Transverse colon (tissue), 4 donors: ENCODE measurements at regions not wholly inside any gene's neighbourhood (a gene's known extent, or its start where the extent isn't known, plus 50 kb on each side); places are given as distances from the start of the nearest gene placed in this dataset.

Source experiments
- DNase-seq: peaks from one replicate; pipeline ENCODE4 v3.0.0-alpha.2; 2019
- H3K27ac ChIP-seq, 4 donors: fragments of 200-600 bp; sonication (generic); 2 replicates each; pipeline ENCODE4 v1.5.1; 2016 to 2018; ENCODE audit warnings: inconsistent platforms in 4 of 4
- H3K27me3 ChIP-seq: fragments of 200-600 bp; sonication (generic); 2 replicates; pipeline ENCODE4 v1.5.1; 2017; ENCODE audit warnings: inconsistent platforms
- H3K36me3 ChIP-seq, 4 donors: fragments of 200-600 bp; sonication (generic); 2 replicates each; pipeline ENCODE4 v1.5.1; 2017 to 2019; ENCODE audit warnings: inconsistent platforms in 4 of 4
- H3K4me1 ChIP-seq, 4 donors: fragments of 200-600 bp; sonication (generic); 2 replicates each; pipeline ENCODE4 v1.5.1; 2017 to 2020; ENCODE audit warnings: inconsistent platforms in 4 of 4
- H3K4me3 ChIP-seq, 4 donors: fragments of 200-600 bp; sonication (generic); 1 replicate in 1 of 4; 2 replicates in 3 of 4; pipeline versions ENCODE4 v1.5.1 to v1.6.1; 2017 to 2019; ENCODE audit warnings: inconsistent platforms in 4 of 4
- H3K9me3 ChIP-seq, 2 donors: fragments of 200-600 bp; sonication (generic); 2 replicates each; pipeline ENCODE4 v1.5.1; 2017 to 2019; ENCODE audit warnings: inconsistent platforms in 2 of 2
- CTCF ChIP-seq, 5 experiments: fragments of 200-600 bp in 3 of 5; fragments of 450-650 bp in 2 of 5; sonication (generic) in 3 of 5; IDR thresholded peaks; 1 replicate in 2 of 5; 2 replicates in 3 of 5; pipeline ENCODE4 v1.5.1; 2016 to 2017; ENCODE audit warnings: antibody characterized with exemption in 5 of 5, inconsistent platforms in 3 of 5, mild to moderate bottlenecking in 2 of 5, moderate library complexity in 1 of 5
- EP300 ChIP-seq: sonication (generic); formaldehyde crosslinking; IDR thresholded peaks from one replicate; pipeline ENCODE4 v1.6.1; 2017; ENCODE audit warnings: antibody characterized with exemption, low read depth
- POLR2A ChIP-seq: fragments of 450-650 bp; IDR thresholded peaks from one replicate; pipeline ENCODE4 v1.6.1; 2016; ENCODE audit warnings: antibody characterized with exemption, mild to moderate bottlenecking, moderate library complexity
- POLR2AphosphoS5 ChIP-seq, 3 donors: sonication (generic); formaldehyde crosslinking; IDR thresholded peaks; one replicate each; pipeline ENCODE4 v1.6.1; 2016; ENCODE audit warnings: antibody characterized with exemption in 3 of 3
- WGBS, 2 donors: methylation state at CpG; one replicate each; pipeline ENCODE4 v1.1.5; 2018; ENCODE audit warnings: low coverage in 1 of 2; 5-methylcytosine and 5-hydroxymethylcytosine counted together
- in situ Hi-C, 4 donors: fragments of 200-750 bp; cut with MboI; loops; one replicate each; pipeline versions ENCODE4 v1.15.0 to v1.15.1; 2017; ENCODE audit warnings: low sequenced_read_pairs in 3 of 4, low pct_ligation_motif_present in 1 of 4, low pct_unique_long_range_greater_than_20kb in 1 of 4
- intact Hi-C: fragments of 100-400 bp; cut with DNase I; formaldehyde crosslinking; loops from one replicate; pipeline ENCODE4 v1.15.1; 2023; ENCODE audit warnings: low total_unique reads

DNA sequence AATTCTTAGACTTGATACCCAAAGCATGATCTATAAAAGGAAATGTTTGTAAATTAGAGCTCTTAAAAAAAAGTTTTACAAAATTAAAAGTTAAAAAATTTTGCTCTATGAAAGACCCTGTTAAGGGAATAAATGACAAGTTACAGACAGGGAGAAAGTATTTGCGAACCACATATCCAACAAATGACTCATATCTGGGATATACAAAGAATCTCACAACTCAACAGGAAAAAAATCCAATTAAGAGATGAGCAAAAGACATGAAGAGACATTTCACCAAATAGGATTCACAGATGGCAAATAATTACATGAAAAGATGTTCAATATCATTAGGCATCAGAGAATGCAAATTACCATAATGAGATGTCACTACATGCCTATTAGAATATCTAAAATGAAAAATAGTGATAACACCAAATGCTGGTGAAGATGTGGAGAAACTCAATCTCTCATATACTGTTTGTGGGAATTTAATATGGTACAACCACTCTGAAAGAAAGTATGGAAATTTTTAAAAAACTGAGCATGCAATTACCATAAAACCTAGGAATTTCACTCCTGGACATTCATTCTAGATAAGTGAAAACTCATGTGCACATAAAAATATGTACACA is 100.8 kb upstream of the EOLA2 start:
- Histone ChIP-seq H3K36me3 (no peaks in the 10 kb centered on the region), H3K27me3 (no peaks in the 10 kb centered on the region), H3K27ac (no peak overlapping the region), H3K9me3 (no peaks in the 10 kb centered on the region), H3K4me3 (no peak overlapping the region), H3K4me1 (no peaks in the 10 kb centered on the region)
- WGBS, 2 donors = 74 to 100% methylated on average over 1 of the region's 1 CpG
- TF ChIP-seq CTCF (IDR thresholded peaks at IDR 0.05) = no peak
- TF ChIP-seq POLR2A = no peak
- TF ChIP-seq EP300 = no peak
- TF ChIP-seq POLR2AphosphoS5 (IDR thresholded peaks at IDR 0.05) = no peak
- intact Hi-C loops = no loop called here
- in situ Hi-C loops = no loop called here
- DNase-seq = no peak

DNA sequence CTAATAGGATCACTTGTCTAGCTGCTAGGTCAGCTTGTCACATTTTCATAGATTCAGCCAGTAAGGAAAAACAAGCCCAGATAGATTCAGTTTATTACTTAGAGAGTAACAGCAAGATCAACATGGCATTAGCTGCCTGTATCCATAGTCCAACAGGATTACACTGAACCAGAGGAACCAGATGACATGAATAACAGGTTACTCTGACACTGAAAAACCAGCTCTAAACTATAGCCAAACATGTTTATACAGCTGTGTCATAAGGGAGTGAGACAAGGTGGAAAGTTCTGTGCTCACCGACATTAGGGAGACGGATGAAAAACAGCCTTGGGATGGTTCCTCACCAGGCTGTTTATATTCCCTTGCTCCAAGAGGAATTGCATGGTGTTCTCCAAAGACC is 102.9 kb upstream of the EOLA2 start:
- in situ Hi-C loops = no loop called here
- Histone ChIP-seq H3K27ac (no peak overlapping the region), H3K4me3 (no peak overlapping the region), H3K27me3 (no peaks in the 10 kb centered on the region), H3K4me1 (no peaks in the 10 kb centered on the region), H3K9me3 (no peaks in the 10 kb centered on the region), H3K36me3 (no peaks in the 10 kb centered on the region)
- intact Hi-C loops = no loop called here
- TF ChIP-seq POLR2A (no peak), EP300 (no peak), CTCF (IDR thresholded peaks at IDR 0.05) (no peak), POLR2AphosphoS5 (IDR thresholded peaks at IDR 0.05) (no peak)
- 60 to 85% methylated on average over 1 to 2 of the region's 2 CpGs for WGBS, 2 donors
- no peak for DNase-seq

- WGBS, 2 donors = 71% methylated on average over 1 of the region's 2 CpGs; no CpG with 5 or more reads in 1 of the 2 donors
- no peaks in the 10 kb centered on the region for H3K9me3 ChIP-seq
- intact Hi-C loops (no loop called here), in situ Hi-C loops (no loop called here)
- no peak for DNase-seq
- TF ChIP-seq POLR2A (no peak), EP300 (no peak), CTCF (IDR thresholded peaks at IDR 0.05) (no peak)
- H3K27ac ChIP-seq = no peak overlapping the region
- H3K36me3 ChIP-seq = no peaks in the 10 kb centered on the region
- no peak overlapping the region for H3K4me3 ChIP-seq
- no peaks in the 10 kb centered on the region for H3K4me1 ChIP-seq
- no peaks in the 10 kb centered on the region for H3K27me3 ChIP-seq
These were observed 106.3 kb upstream of the EOLA2 start for GRCh38 chrX:150044556-150044955.

DNA sequence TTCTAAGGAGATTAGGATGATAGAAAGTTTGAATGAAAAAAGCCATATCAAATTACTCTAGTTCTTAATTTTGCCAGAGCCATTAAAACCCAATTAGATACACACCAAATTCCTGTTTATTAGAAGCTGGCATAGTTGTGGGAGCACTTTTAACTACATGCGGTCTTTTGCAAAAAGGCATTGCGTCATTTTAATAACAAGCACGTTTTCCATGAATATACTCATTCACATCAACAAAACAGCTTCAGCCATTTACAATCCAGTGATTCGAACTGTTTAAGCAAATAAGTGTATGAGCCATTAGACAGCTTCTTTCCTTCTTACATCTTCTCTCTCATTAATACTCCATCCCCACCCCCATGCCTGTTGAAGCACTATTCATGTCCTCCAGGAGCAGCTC is 109.5 kb upstream of the EOLA2 start:
- intact Hi-C loops (no loop called here), in situ Hi-C loops (no loop called here)
- no peak overlapping the region for H3K27ac ChIP-seq
- no peaks in the 10 kb centered on the region for H3K4me1 ChIP-seq
- WGBS, 2 donors = 60 to 71% methylated on average over 1 to 4 of the region's 4 CpGs
- no peaks in the 10 kb centered on the region for H3K36me3 ChIP-seq
- no peak for DNase-seq
- H3K27me3 ChIP-seq = no peaks in the 10 kb centered on the region
- TF ChIP-seq CTCF (IDR thresholded peaks at IDR 0.05) (no peak), EP300 (no peak), POLR2AphosphoS5 (IDR thresholded peaks at IDR 0.05) (no peak), POLR2A (no peak)
- H3K4me3 ChIP-seq = no peak overlapping the region
- no peaks in the 10 kb centered on the region for H3K9me3 ChIP-seq
